Panc1 (cell line): ENCODE measurements at regions not wholly inside any gene's neighbourhood (a gene's known extent, or its start where the extent isn't known, plus 50 kb on each side); places are given as distances from the start of the nearest gene placed in this dataset.

ENCODE experiments used
- ATAC-seq: fragments of 200-7000 bp; cut with Tn5 transposase; 2 replicates; pipeline ENCODE4 v1.9.1; 2020; ENCODE audit warnings: mild to moderate bottlenecking, moderate library complexity
- BruUV-seq: library from RNA; stranded (reverse); fragments of 400-500 nt; replicated peaks from 2 replicates; lab custom pipeline; 2021; lab: Mats Ljungman, UMichigan
- CTCF ChIA-PET: fragments of 300-600 bp; sonication (Branson Sonifier 250); formaldehyde crosslinking; loops from one replicate; lab custom pipeline; 2022; ENCODE audit warnings: antibody characterized with exemption; lab: Charles Lee
- POLR2A ChIA-PET: fragments of 300-600 bp; sonication (Branson Sonifier 250); formaldehyde crosslinking; loops from one replicate; lab custom pipeline; 2022; ENCODE audit warnings: antibody characterized with exemption; lab: Charles Lee
- DNase-seq: peaks from one replicate; pipeline ENCODE4 v3.0.0-alpha.2; 2010; ENCODE audit warnings: low read depth, low spot score
- H3K27ac ChIP-seq: 2 replicates; pipeline ENCODE4 v1.5.1; 2011; ENCODE audit warnings: mild to moderate bottlenecking, low read length, inconsistent platforms
- H3K27me3 ChIP-seq: fragments of 200-500 bp; sonication (Bioruptor generic); 2 replicates; pipeline ENCODE4 v1.6.0; 2014; ENCODE audit warnings: low read length, inconsistent platforms; ENCODE audit not compliant: control insufficient read depth, insufficient read depth
- H3K36me3 ChIP-seq: fragments of 200-500 bp; sonication (Bioruptor generic); 2 replicates; pipeline ENCODE4 v1.5.1; 2014; ENCODE audit warnings: inconsistent platforms, mild to moderate bottlenecking, low read length, moderate library complexity; ENCODE audit not compliant: control insufficient read depth, insufficient read depth
- H3K4me1 ChIP-seq: 2 replicates; pipeline ENCODE4 v1.5.1; 2011; ENCODE audit warnings: inconsistent platforms, mild to moderate bottlenecking, low read length, moderate library complexity; ENCODE audit not compliant: control insufficient read depth, insufficient read depth
- H3K4me3 ChIP-seq, 2 experiments: 2 replicates each; pipeline ENCODE4 v1.5.1; 2011 to 2012; ENCODE audit warnings: low read depth in 2 of 2, low read length in 2 of 2, mild to moderate bottlenecking in 2 of 2, inconsistent platforms in 1 of 2, moderate library complexity in 1 of 2
- H3K9me3 ChIP-seq: fragments of 200-500 bp; sonication (Bioruptor generic); 2 replicates; pipeline ENCODE4 v1.5.1; 2014; ENCODE audit warnings: low read depth, mild to moderate bottlenecking, inconsistent platforms, low read length, moderate library complexity; ENCODE audit not compliant: control insufficient read depth, insufficient read depth
- CTCF ChIP-seq: fragments of 450-650 bp; IDR thresholded peaks from 2 replicates; pipeline ENCODE4 v1.5.1; 2017; ENCODE audit warnings: mild to moderate bottlenecking
- POLR2AphosphoS5 ChIP-seq: IDR thresholded peaks from 2 replicates; pipeline ENCODE4 v1.6.1; 2012; ENCODE audit warnings: mild to moderate bottlenecking, low read depth, low read length, moderate library complexity
- REST ChIP-seq, 2 experiments: IDR thresholded peaks; 2 replicates each; pipeline ENCODE4 v1.6.1; 2011 to 2012; ENCODE audit warnings: low read depth in 2 of 2, control low read depth in 1 of 2, low read length in 1 of 2, mild to moderate bottlenecking in 1 of 2, moderate library complexity in 1 of 2; ENCODE audit not compliant: insufficient read depth in 1 of 2
- SIN3A ChIP-seq: IDR thresholded peaks from 2 replicates; pipeline ENCODE4 v1.6.1; 2012; ENCODE audit warnings: low read depth, mild to moderate bottlenecking, low read length, moderate library complexity, borderline replicate concordance; ENCODE audit not compliant: insufficient read depth
- TCF7L2 ChIP-seq: IDR thresholded peaks from 2 replicates; pipeline ENCODE4 v1.6.1; 2011; ENCODE audit warnings: mild to moderate bottlenecking, low read depth, low read length, inconsistent platforms
- in situ Hi-C: cut with HindIII; loops from 2 replicates; pipeline ENCODE4 v1.10.0; 2016; ENCODE audit warnings: low sequenced_read_pairs, low pct_unique_long_range_greater_than_20kb
- intact Hi-C: fragments of 100-400 bp; cut with micrococcal nuclease; formaldehyde crosslinking; loops from one replicate; pipeline ENCODE4 v1.10.0; 2022; ENCODE audit not compliant: unreplicated experiment

GRCh38 chr14:98944989-98945388 lies 327.0 kb downstream of the BCL11B start:
- in situ Hi-C loops (no loop called here), intact Hi-C loops (no loop called here)
- ChIA-PET CTCF (no interaction called here), POLR2A (no interaction called here)
- H3K4me3 ChIP-seq: no peak overlapping the region
- H3K9me3 ChIP-seq: no peaks in the 10 kb centered on the region
- no peaks in the 10 kb centered on the region for H3K4me1 ChIP-seq
- BruUV-seq: no TSS peak
- no peaks in the 10 kb centered on the region for H3K27me3 ChIP-seq
- no peak overlapping the region for H3K27ac ChIP-seq
- no peak for DNase-seq
- TF ChIP-seq SIN3A (no peak), TCF7L2 (no peak), POLR2AphosphoS5 (no peak), CTCF (no peak), REST (IDR thresholded peaks at IDR 0.05; ENCODE audit: insufficient read depth in 1 of 2, low read depth in 2 of 2, low read length in 1 of 2) (no peak)
- no peak for ATAC-seq
- no peaks in the 10 kb centered on the region for H3K36me3 ChIP-seq

GRCh38 chr14:98945611-98946570 lies 326.1 kb downstream of the BCL11B start:
- no peak overlapping the region for H3K27ac ChIP-seq
- H3K9me3 ChIP-seq: no peaks in the 10 kb centered on the region
- TF ChIP-seq TCF7L2: no peak
- TF ChIP-seq CTCF: no peak
- no peak for TF ChIP-seq SIN3A
- no peak for TF ChIP-seq REST (IDR thresholded peaks at IDR 0.05; ENCODE audit: insufficient read depth in 1 of 2, low read depth in 2 of 2, low read length in 1 of 2)
- TF ChIP-seq POLR2AphosphoS5: no peak
- no peak for ATAC-seq
- no peaks in the 10 kb centered on the region for H3K4me1 ChIP-seq
- CTCF ChIA-PET: no interaction called here
- no peak for DNase-seq
- intact Hi-C loops (no loop called here), in situ Hi-C loops (no loop called here)
- no TSS peak for BruUV-seq
- H3K36me3 ChIP-seq: no peaks in the 10 kb centered on the region
- H3K27me3 ChIP-seq: no peaks in the 10 kb centered on the region
- no peak overlapping the region for H3K4me3 ChIP-seq
- POLR2A ChIA-PET: no interaction called here
